Psoas muscle (tissue), 7 donors: ENCODE measurements at regions not wholly inside any gene's neighbourhood (a gene's known extent, or its start where the extent isn't known, plus 50 kb on each side); places are given as distances from the start of the nearest gene placed in this dataset.
"Not testable (repeated sequence)": the region's sequence is repeated elsewhere in the genome, so short reads cannot be mapped to it uniquely, and the experiment has no call there.

Source experiments
- ATAC-seq, 4 donors: fragments of 200-7000 bp; cut with Tn5 transposase; one replicate each; pipeline ENCODE4 v1.9.1; 2020; ENCODE audit warnings: moderate library complexity in 3 of 4, mild to moderate bottlenecking in 2 of 4
- DNase-seq, 2 donors: peaks; one replicate each; pipeline ENCODE4 v3.0.0-alpha.2; 2020
- H3K27ac ChIP-seq: fragments of 200-600 bp; one replicate; pipeline ENCODE4 v1.8.0; 2022
- H3K27me3 ChIP-seq, 3 donors: fragments of 200-600 bp in 1 of 3; one replicate each; pipeline versions ENCODE4 v1.6.1 to v1.8.0; 2013 to 2022; ENCODE audit warnings: low read length in 2 of 3, mild to moderate bottlenecking in 2 of 3, moderate library complexity in 1 of 3; ENCODE audit not compliant: insufficient read depth in 3 of 3
- H3K36me3 ChIP-seq, 2 donors: fragments of 200-600 bp in 1 of 2; one replicate each; pipeline versions ENCODE4 v1.6.1 to v1.8.0; 2013 to 2022; ENCODE audit warnings: low read depth in 1 of 2, mild to moderate bottlenecking in 1 of 2, moderate library complexity in 1 of 2; ENCODE audit not compliant: insufficient read depth in 1 of 2
- H3K4me1 ChIP-seq: fragments of 200-600 bp; one replicate; pipeline ENCODE4 v1.8.0; 2022
- H3K4me3 ChIP-seq: fragments of 200-600 bp; one replicate; pipeline ENCODE4 v1.8.0; 2022; ENCODE audit warnings: mild to moderate bottlenecking
- H3K9me3 ChIP-seq: fragments of 200-600 bp; one replicate; pipeline ENCODE4 v1.8.0; 2022
- WGBS, 3 donors: extraction: QIAGEN DNeasy Blood & Tissue Kit; methylation state at CpG; one replicate each; pipeline versions ENCODE4 v1.1.6 to v1.1.7; 2013; 5-methylcytosine and 5-hydroxymethylcytosine counted together
- intact Hi-C, 2 donors: fragments of 100-400 bp; cut with DNase I; formaldehyde crosslinking; loops; one replicate each; pipeline versions ENCODE4 v1.11.0 to v1.14.2; 2022
- donor health status: healthy with polysubstance abuse.
- donor health status: DM: no; HTN: no; CAD: no; lungs with moderate emphysema.
- donor health status: Bipolar disorder and iron deficiency.
- donor health status: healthy.
- donor health status: DM: yes; HTN: yes; CAD: no.
- donor health status: DM: no; HTN: no; CAD: no.
- donor health status: DM: yes; HTN: yes; CAD: no.

DNA sequence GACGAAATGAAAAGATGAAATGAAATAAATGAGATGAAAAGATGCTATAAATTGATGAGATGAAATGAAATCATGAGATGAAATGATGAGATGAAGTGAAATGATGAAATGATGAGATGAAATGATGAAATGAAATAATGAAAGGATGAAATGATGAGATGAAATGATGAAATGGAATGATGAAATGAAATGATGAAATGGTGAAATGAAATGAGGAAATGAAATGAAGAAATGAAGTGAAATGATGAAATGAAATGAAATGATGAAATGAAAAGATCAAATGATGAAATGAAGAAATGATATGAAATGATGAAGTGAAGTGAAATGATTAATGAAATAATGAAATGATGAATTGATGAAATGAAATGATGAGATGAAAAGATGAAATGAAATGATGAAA lies 138.5 kb upstream of the ERV3-1 start:
- H3K27ac ChIP-seq, intact Hi-C loops, ATAC-seq, H3K36me3 ChIP-seq, H3K4me1 ChIP-seq, H3K4me3 ChIP-seq, H3K27me3 ChIP-seq, H3K9me3 ChIP-seq, DNase-seq: not testable (repeated sequence)
- WGBS, 3 donors: 74 to 92% (median 74%) methylated on average over 1 of the region's 1 CpG

DNA sequence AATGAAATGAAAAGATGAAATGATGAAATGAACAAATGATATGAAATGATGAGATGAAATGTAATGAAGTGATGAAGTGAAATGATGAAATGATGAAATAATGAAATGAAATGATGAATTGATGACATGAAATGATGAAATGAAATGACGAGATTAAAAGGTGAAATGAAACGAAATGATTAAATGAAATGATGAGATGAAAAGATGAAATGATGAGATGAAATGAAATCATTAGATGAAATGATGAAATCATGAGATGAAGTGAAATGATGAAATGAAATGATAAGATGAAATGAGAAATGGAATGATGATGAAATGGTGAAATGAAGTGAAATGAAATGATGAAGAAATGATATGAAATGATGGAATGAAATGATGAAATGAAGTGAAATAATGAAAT lies 138.1 kb upstream of the ERV3-1 start:
- H3K4me1 ChIP-seq, H3K4me3 ChIP-seq, H3K36me3 ChIP-seq, H3K27me3 ChIP-seq, DNase-seq, ATAC-seq, H3K9me3 ChIP-seq, intact Hi-C loops, H3K27ac ChIP-seq: not testable (repeated sequence)
- 86 to 97% (median 92%) methylated on average over 2 of the region's 2 CpGs for WGBS, 3 donors

DNA sequence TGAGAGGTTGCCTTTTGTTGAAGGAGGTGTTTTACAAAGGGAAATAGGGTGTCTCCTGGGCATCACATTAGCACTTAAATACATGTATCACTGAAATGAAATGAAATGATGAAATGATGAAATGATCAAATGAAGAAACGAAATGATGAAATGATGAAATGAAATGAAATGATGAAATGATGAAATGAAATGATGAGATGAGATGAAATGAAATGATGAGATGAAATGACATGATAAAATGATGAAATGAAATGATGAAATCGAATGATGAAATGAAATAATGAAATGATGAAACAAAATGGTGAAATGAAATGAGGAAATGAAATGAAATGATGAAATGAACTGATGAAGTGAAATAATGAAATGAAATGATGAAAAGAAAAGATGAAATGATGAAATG lies 137.6 kb upstream of the ERV3-1 start:
- WGBS, 3 donors: 75 to 91% (median 75%) methylated on average over 2 of the region's 2 CpGs
- H3K27me3 ChIP-seq, H3K27ac ChIP-seq, H3K4me1 ChIP-seq, H3K4me3 ChIP-seq, H3K36me3 ChIP-seq, ATAC-seq, DNase-seq, H3K9me3 ChIP-seq, intact Hi-C loops: not testable (repeated sequence)

DNA sequence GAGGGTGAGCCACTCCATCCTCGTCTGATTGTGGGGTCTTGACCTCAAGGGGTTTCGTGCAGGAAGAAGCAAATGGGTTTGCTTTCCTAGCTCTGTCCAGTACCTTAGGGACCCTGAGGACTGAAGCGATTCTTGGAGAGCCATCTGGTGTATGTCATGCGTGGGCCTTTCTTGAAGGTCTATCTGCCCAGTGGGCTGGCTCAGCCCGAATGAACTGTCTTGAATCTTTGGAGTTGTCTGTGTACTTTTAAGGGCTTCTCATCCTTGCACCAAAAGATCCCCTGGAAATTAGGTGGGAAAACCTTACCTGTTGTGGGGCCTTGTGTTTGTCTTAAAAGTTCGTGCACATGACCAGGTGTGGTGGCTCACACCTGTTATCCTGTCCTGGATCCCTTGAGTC lies 135.4 kb upstream of the ERV3-1 start:
- not testable (repeated sequence) for ATAC-seq

DNA sequence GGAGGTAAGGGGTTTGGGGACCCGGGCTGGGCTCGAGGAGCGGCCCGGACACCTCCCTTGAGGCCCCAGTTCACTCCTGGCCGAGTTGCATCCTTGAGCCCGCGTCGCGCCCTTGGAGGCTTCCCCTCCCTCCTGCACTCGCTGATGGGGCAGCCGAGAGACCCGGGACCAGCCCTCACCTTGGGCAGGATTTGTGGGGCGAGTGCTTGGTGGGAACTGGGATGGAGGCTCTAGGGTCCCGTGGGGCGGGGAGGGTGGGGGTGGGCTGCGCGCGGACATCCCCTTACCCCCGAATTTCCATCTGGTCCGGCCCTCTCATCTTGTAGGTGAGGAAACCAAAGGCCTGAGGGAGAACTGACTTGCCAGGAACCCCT lies 134.9 kb upstream of the ERV3-1 start:
- peak in 1 of 2 donors; percentile 9 for DNase-seq
- H3K4me3 ChIP-seq, H3K27ac ChIP-seq, ATAC-seq, H3K4me1 ChIP-seq, H3K9me3 ChIP-seq, H3K27me3 ChIP-seq, intact Hi-C loops, H3K36me3 ChIP-seq: not testable (repeated sequence)
- 28 to 41% (median 28%) methylated on average over 15 to 16 of the region's 20 CpGs for WGBS, 3 donors

More for the DNA sequence above, 135.4 kb upstream of the ERV3-1 start:
- H3K27ac ChIP-seq, H3K4me1 ChIP-seq, H3K9me3 ChIP-seq, H3K27me3 ChIP-seq, H3K4me3 ChIP-seq, intact Hi-C loops, H3K36me3 ChIP-seq, DNase-seq: not testable (repeated sequence)
- 69 to 89% (median 74%) methylated on average over 3 to 4 of the region's 6 CpGs for WGBS, 3 donors

DNA sequence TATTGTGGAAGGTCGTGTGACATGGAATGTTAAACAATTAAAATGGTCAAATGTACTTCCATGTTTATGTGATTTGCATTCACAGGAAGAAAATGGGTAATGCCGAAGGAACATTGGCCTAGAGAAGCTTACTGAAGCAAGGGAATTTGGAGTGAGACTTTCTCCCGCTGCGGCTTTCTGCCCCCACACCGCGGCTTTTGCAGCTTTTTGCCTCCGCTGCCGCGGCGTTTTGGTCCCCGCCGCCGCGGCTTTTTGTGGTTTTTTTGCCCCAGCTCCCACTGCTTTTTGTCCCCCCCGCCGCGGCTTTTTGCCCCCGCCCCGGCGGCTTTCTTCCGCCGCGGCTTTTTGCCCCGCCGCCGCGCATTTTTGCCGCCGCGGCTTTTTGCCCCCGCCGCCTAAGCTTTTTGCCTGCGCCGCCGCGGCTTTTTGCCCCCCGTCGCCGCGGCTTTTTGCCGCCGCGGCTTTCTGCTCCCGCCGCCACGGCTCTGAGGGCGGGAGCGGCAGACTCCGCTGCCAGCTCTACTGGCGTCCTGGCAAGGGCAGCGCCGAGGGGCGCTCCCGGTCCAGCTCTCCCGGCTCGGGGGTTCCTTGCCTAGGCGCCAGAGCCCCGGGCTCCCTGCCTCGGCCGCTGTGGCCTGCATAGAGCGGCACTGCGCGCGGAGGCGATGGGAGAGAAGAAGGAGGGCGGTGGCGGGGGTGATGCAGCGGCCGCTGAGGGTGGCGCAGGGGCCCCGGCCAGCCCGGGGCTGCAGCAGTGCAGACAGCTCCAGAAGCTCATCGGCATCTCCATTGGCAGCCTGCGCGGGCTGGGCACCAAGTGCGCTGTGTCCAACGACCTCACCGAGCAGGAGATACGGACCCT lies 134.3 kb upstream of the ERV3-1 start:
- peak overlapping the region; percentile 52 for H3K4me3 ChIP-seq
- intact Hi-C loops, H3K4me1 ChIP-seq, ATAC-seq, H3K27ac ChIP-seq, H3K9me3 ChIP-seq, DNase-seq, H3K36me3 ChIP-seq, H3K27me3 ChIP-seq: not testable (repeated sequence)
- 0 to 4% (median 2%) methylated on average over 1 to 16 of the region's 79 CpGs for WGBS, 3 donors

DNA sequence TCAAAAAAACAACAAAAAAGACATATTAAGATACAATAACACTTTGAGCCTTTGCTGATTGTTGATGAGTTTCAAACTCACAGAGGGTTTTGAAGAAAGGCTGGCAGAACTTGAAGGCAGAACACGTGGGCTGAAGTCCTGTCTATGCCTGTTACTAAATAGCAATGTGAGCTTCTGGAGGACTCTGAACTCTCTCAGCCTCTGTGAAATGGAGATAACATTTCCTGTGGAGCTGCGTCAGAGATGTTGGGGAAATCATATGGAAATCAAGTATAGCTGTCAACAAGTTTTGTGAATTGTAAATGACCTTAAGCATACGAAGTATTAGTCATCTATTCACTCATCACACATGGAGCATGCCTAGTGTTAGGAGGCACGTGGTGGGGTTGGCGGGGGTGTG lies 130.4 kb upstream of the ERV3-1 start:
- not testable (repeated sequence) for H3K4me3 ChIP-seq

DNA sequence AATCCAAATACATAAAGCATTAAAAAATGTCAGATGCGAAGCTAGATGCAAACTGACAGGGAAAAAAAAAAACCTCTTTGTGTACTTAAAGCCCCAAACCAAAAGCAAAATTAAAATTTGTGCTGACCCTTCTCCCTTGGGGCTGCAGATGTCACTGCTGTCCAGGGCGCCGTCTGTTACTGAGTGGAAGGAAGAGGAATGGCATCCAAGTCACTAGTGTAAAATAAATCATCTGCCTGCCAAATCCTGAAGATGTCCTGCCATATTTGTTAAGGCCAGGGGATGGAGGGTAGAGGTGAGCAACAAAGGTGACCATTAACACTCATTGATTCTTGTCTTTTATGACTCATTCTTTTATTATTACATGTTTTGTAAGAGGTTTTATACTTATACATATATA lies 126.6 kb upstream of the ERV3-1 start:
- not testable (repeated sequence) for DNase-seq

More for the DNA sequence above, 130.4 kb upstream of the ERV3-1 start:
- H3K27ac ChIP-seq, H3K36me3 ChIP-seq, H3K4me1 ChIP-seq, ATAC-seq, intact Hi-C loops, H3K27me3 ChIP-seq, DNase-seq, H3K9me3 ChIP-seq: not testable (repeated sequence)
- WGBS, 3 donors: no CpG with 5 or more reads among the region's 5 CpGs

DNA sequence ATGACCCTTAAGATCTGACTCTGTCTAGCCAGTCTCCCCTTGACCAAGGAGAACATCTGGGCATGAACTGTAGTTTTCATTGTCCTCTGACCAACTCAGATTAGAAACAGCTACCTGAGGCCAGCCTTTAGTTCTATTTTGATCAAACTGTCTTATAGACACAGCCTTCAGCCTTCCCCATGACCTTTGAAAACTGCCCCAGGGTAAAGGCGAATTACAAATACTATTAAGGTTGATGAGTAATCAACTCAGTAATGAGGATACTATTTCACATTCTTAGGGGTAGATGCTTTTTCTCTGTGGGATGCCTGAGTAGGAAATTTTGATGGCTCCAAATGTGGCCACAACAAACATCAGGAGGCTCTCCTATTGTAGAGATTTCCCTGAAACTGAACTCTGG lies 125.8 kb upstream of the ERV3-1 start:
- H3K9me3 ChIP-seq, ATAC-seq, intact Hi-C loops, H3K36me3 ChIP-seq, H3K27me3 ChIP-seq, H3K4me1 ChIP-seq, H3K27ac ChIP-seq, H3K4me3 ChIP-seq, DNase-seq: not testable (repeated sequence)
- WGBS, 3 donors: no CpG with 5 or more reads among the region's 1 CpG

More for the DNA sequence above, 126.6 kb upstream of the ERV3-1 start:
- WGBS, 3 donors: no CpG with 5 or more reads among the region's 3 CpGs
- H3K36me3 ChIP-seq, H3K27me3 ChIP-seq, intact Hi-C loops, ATAC-seq, H3K9me3 ChIP-seq, H3K4me3 ChIP-seq, H3K4me1 ChIP-seq, H3K27ac ChIP-seq: not testable (repeated sequence)

DNA sequence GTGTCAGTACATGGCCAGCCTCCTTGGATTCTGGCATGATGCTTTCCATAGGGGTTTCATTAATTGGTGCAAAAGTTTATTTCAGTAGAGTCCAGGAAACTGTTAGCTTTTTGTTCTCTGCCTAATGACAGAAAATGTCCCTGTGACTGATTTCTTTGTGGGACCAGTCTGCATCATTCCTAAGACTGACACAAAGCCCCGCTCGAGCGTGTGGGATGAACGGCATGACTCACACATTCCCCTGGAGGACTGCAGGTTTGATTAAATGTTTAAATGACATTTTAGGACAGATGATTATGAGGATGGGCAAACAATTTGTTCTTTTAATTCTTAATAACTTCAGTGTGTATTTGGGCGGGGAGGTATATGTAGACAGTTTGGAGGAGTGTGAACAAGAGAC lies 120.9 kb upstream of the ERV3-1 start:
- intact Hi-C loops, DNase-seq: not testable (repeated sequence)
- WGBS, 3 donors: no CpG with 5 or more reads among the region's 5 CpGs

DNA sequence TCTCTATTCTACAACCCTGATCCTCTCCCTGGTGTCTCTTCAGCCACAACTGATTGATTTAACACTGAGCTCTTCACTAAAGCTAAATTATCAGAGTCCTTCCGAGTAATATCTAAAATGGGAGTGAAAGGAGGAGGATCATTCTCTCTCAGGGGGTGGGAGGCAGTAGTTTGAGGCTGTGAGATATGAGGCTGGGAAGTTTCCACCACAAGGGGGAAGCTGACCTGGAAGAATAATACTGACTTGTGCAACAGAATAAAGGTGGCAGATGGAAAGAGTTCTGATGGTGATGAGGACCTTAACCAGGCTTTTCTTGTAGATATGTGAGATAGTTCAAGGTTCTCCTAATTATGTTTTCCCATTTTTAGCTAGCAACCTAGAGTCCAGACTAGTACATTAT lies 118.1 kb upstream of the ERV3-1 start:
- H3K27ac ChIP-seq, ATAC-seq, H3K27me3 ChIP-seq, H3K4me1 ChIP-seq, H3K36me3 ChIP-seq, H3K4me3 ChIP-seq, DNase-seq, intact Hi-C loops, H3K9me3 ChIP-seq: not testable (repeated sequence)
- WGBS, 3 donors: no CpG with 5 or more reads among the region's 1 CpG

More for the DNA sequence above, 120.9 kb upstream of the ERV3-1 start:
- H3K4me1 ChIP-seq, H3K9me3 ChIP-seq, H3K4me3 ChIP-seq, H3K27me3 ChIP-seq, H3K27ac ChIP-seq, H3K36me3 ChIP-seq, ATAC-seq: not testable (repeated sequence)
